MCF 10A (cell line): ENCODE measurements at regions not wholly inside any gene's neighbourhood (a gene's known extent, or its start where the extent isn't known, plus 50 kb on each side); places are given as distances from the start of the nearest gene placed in this dataset.

Source experiments
- BruUV-seq: library from RNA; stranded (reverse); fragments of 400-500 nt; replicated peaks from 2 replicates; lab custom pipeline; 2021; lab: Mats Ljungman, UMichigan
- CTCF ChIA-PET: fragments of 300-600 bp; sonication (Branson Sonifier 250); formaldehyde crosslinking; extraction: SDS; loops from one replicate; lab custom pipeline; 2021; ENCODE audit warnings: antibody characterized with exemption, inconsistent platforms; lab: Yijun Ruan, JAX
- POLR2A ChIA-PET: fragments of 300-600, 350-650 bp; sonication (Branson Sonifier 250); formaldehyde crosslinking; extraction: SDS; loops from one replicate; lab custom pipeline; 2020; ENCODE audit warnings: antibody characterized with exemption, inconsistent platforms; lab: Yijun Ruan, JAX
- DNase-seq: peaks from one replicate; pipeline ENCODE4 v3.0.0-alpha.2; 2018; ENCODE audit not compliant: unreplicated experiment
- H3K27ac Mint-ChIP-seq: one replicate; pipeline ENCODE4 v1.8.0; 2022; ENCODE audit warnings: mild to moderate bottlenecking, low read depth, mixed read lengths; ENCODE audit not compliant: unreplicated experiment
- H3K27me3 Mint-ChIP-seq: one replicate; pipeline ENCODE4 v1.8.0; 2022; ENCODE audit warnings: mixed read lengths; ENCODE audit not compliant: insufficient read depth, unreplicated experiment
- H3K36me3 Mint-ChIP-seq: one replicate; pipeline ENCODE4 v1.8.0; 2022; ENCODE audit warnings: mild to moderate bottlenecking, moderate library complexity, mixed read lengths; ENCODE audit not compliant: insufficient read depth, unreplicated experiment
- H3K4me1 Mint-ChIP-seq: one replicate; pipeline ENCODE4 v1.8.0; 2022; ENCODE audit warnings: mixed read lengths; ENCODE audit not compliant: insufficient read depth, unreplicated experiment
- H3K4me3 Mint-ChIP-seq: one replicate; pipeline ENCODE4 v1.8.0; 2022; ENCODE audit warnings: mild to moderate bottlenecking, moderate library complexity, mixed read lengths; ENCODE audit not compliant: unreplicated experiment
- H3K9me3 Mint-ChIP-seq: one replicate; pipeline ENCODE4 v1.8.0; 2022; ENCODE audit warnings: mixed read lengths; ENCODE audit not compliant: unreplicated experiment
- CTCF ChIP-seq: fragments of 200-600 bp; IDR thresholded peaks from one replicate; pipeline ENCODE4 v1.8.0; 2022; ENCODE audit warnings: antibody characterized with exemption, mild to moderate bottlenecking; ENCODE audit not compliant: unreplicated experiment
- intact Hi-C: fragments of 100-400 bp; cut with micrococcal nuclease; formaldehyde crosslinking; loops from 2 replicates; pipeline ENCODE4 v1.14.1; 2022

- no peak overlapping the region for H3K4me3 Mint-ChIP-seq
- no peaks in the 10 kb centered on the region for H3K4me1 Mint-ChIP-seq
- no peak for DNase-seq
- TF ChIP-seq CTCF, result no peak
- no TSS peak for BruUV-seq
- ChIA-PET CTCF (interaction anchor here (0.7 kb wide), 1 partner anchor 1144 kb away, joined by 3 read pairs; no protein-coding TSS in a partner anchor), POLR2A (no interaction called here)
- H3K27ac Mint-ChIP-seq, result no peak overlapping the region
- no peaks in the 10 kb centered on the region for H3K36me3 Mint-ChIP-seq
- intact Hi-C loops, result no loop called here
- peaks cover 11% of the 10 kb centered on the region for H3K27me3 Mint-ChIP-seq
- no peaks in the 10 kb centered on the region for H3K9me3 Mint-ChIP-seq
Observed at GRCh38 chr1:58262702-58263101, 283.8 kb downstream of the OMA1 start.

- BruUV-seq, result no TSS peak
- intact Hi-C loops, result no loop called here
- Mint-ChIP-seq H3K4me3 (no peak overlapping the region), H3K27ac (no peak overlapping the region), H3K9me3 (no peaks in the 10 kb centered on the region), H3K27me3 (peaks cover 4% of the 10 kb centered on the region), H3K4me1 (no peaks in the 10 kb centered on the region), H3K36me3 (no peaks in the 10 kb centered on the region)
- POLR2A ChIA-PET, result no interaction called here
- no peak for DNase-seq
- no peak for TF ChIP-seq CTCF
- CTCF ChIA-PET, result no interaction called here
Observed at GRCh38 chr1:58258082-58258481, 288.4 kb downstream of the OMA1 start.

GRCh38 chr1:58257003-58257402 is 289.5 kb downstream of the OMA1 start:
- Mint-ChIP-seq H3K36me3 (no peaks in the 10 kb centered on the region), H3K4me1 (no peaks in the 10 kb centered on the region), H3K27me3 (peaks cover under 1% of the 10 kb centered on the region), H3K4me3 (no peak overlapping the region), H3K9me3 (no peaks in the 10 kb centered on the region), H3K27ac (no peak overlapping the region)
- TF ChIP-seq CTCF, result no peak
- intact Hi-C loops, result no loop called here
- ChIA-PET POLR2A (interaction anchor here (1.0 kb wide), 1 partner anchor 14 kb away, joined by 3 read pairs; no protein-coding TSS in a partner anchor), CTCF (no interaction called here)
- no TSS peak for BruUV-seq
- DNase-seq, result no peak

- no peak overlapping the region for H3K27ac Mint-ChIP-seq
- TF ChIP-seq CTCF, result no peak
- H3K4me3 Mint-ChIP-seq, result no peak overlapping the region
- no TSS peak for BruUV-seq
- H3K9me3 Mint-ChIP-seq, result no peaks in the 10 kb centered on the region
- POLR2A ChIA-PET, result interaction anchor here (1.0 kb wide), 1 partner anchor 13 kb away, joined by 3 read pairs; no protein-coding TSS in a partner anchor
- CTCF ChIA-PET, result no interaction called here
- H3K4me1 Mint-ChIP-seq, result no peaks in the 10 kb centered on the region
- DNase-seq, result no peak
- no peaks in the 10 kb centered on the region for H3K36me3 Mint-ChIP-seq
- intact Hi-C loops, result no loop called here
- H3K27me3 Mint-ChIP-seq, result peaks cover 5% of the 10 kb centered on the region
Observed at GRCh38 chr1:58256546-58256945, 290.0 kb downstream of the OMA1 start.
